ENCODE measurements at regions not wholly inside any gene's neighbourhood (a gene's known extent, or its start where the extent isn't known, plus 50 kb on each side); places are given as distances from the start of the nearest gene placed in this dataset.
"Not testable (repeated sequence)": the region's sequence is repeated elsewhere in the genome, so short reads cannot be mapped to it uniquely, and the experiment has no call there.

DNA sequence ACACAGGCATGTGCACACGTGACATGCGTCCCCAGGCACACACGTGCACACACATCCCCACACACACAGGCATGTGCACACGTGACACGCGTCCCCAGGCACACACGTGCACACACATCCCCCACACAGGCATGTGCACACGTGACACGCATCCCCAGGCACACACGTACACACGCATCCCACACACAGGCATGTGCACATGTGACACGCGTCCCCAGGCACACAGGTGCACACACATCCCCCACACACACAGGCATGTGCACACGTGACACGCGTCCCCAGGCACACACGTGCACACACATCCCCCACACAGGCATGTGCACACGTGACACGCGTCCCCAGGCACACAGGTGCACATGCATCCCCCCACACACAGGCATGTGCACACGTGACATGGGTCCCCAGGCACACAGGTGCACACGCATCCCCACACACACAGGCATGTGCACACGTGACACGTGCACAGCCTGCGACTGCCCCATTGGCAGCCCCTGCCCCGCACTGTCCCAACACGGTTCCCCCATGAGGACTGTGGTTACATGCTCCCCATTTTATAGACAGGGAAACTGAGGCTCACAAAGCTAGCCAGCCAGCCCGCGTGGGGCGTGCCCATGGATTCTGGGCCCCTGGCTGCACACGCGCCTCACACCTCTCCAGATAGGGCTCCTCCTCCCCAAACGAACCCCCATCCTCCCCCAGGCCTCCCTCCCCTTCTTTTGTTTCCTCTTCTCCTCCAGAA, 193.2 kb upstream of the PPP1R26 start:
- TF ChIP-seq, protein P1, sequence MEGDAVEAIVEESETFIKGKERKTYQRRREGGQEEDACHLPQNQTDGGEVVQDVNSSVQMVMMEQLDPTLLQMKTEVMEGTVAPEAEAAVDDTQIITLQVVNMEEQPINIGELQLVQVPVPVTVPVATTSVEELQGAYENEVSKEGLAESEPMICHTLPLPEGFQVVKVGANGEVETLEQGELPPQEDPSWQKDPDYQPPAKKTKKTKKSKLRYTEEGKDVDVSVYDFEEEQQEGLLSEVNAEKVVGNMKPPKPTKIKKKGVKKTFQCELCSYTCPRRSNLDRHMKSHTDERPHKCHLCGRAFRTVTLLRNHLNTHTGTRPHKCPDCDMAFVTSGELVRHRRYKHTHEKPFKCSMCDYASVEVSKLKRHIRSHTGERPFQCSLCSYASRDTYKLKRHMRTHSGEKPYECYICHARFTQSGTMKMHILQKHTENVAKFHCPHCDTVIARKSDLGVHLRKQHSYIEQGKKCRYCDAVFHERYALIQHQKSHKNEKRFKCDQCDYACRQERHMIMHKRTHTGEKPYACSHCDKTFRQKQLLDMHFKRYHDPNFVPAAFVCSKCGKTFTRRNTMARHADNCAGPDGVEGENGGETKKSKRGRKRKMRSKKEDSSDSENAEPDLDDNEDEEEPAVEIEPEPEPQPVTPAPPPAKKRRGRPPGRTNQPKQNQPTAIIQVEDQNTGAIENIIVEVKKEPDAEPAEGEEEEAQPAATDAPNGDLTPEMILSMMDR (IDR thresholded peaks at IDR 0.05; ENCODE audit: insufficient read depth, low read length), result not testable (repeated sequence)
- TF ChIP-seq POLR2AphosphoS5 (IDR thresholded peaks at IDR 0.05; ENCODE audit: low read depth), result not testable (repeated sequence)
